DMS53 treated with DMSO at 0.1 percent for 48 hours (cell line): ENCODE measurements at regions not wholly inside any gene's neighbourhood (a gene's known extent, or its start where the extent isn't known, plus 50 kb on each side); places are given as distances from the start of the nearest gene placed in this dataset.

Experiments used
- DNase-seq: peaks from one replicate; lab custom pipeline; 2025; ENCODE audit not compliant: unreplicated experiment; lab: John Stamatoyannopoulos, UW

GRCh38 chr18:72368308-72368707 lies 175.8 kb downstream of the CBLN2 start:
- no peak for DNase-seq

GRCh38 chr18:72360634-72361033 lies 183.5 kb downstream of the CBLN2 start:
- DNase-seq = no peak

DNA sequence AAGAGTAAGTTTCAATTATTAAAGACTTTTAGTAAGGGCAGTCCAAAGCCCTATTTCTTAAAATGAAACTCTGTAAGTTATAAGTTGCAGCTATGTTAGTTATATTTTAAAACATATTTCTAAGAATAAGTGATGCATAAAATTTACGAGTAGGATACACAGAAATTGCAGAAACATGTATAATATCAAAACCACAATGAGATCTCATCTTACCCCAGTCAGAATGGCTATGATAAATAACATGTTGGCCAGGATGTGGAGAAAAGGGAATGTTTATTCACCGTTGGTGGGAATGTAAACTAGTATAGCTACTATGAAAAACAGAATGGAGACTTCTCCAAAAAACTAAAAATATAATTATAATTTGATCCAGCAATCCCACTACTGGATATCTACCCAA lies 201.2 kb downstream of the CBLN2 start:
- no peak for DNase-seq

DNA sequence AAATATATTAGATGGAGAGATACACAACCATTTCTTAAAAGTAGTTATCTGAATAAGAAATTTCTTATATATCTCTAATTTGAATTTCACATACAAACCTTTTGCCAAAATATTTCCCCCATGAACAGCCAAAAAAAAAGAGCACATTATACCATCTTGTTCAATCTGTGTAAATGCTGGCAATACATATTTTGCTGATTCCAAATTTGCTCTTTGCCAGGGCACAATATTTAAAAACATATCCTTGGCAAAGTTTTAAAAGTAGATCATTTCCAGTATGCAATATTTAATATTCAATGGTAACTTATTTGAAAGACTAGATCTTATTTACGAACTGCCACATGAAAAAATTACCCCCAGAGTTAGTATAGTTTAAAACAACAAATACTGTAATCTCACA lies 204.2 kb downstream of the CBLN2 start:
- DNase-seq = no peak

DNA sequence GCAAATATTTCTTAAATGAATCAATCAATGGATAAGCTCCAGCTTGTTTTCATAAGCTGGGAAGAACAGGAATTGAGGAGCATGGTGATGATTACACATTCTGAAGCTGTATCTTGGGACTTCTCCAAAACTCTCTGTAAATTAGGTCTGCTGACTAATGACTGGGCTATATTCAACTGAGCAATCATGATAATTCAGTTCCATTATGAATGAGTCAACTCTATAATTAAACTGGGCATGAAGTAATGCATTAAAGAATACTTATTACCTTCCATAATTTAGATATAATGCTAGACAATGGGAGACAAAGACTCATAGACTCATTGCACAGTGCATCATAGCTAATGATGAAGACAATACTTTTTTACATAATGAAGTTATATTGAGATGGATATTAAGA lies 207.4 kb downstream of the CBLN2 start:
- no peak for DNase-seq

DNA sequence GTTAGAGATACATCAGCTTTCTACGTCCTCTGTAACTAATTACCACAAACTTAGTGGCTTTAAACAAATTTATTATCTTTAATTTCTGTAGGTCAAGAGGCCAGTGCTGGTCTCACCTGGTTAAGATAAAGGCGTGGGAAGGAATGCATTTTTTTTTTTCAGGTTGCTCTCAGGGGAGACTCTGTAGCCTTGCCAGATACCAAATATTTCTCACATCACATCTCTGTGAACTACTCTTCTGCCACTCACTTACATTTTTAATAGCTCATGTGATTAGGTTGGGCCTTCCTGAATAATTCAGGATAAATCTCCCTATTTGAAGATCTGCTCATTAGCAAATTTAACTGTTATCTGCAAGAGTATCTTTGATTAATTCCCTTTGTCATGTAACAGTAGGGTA lies 214.6 kb downstream of the CBLN2 start:
- DNase-seq = no peak

DNA sequence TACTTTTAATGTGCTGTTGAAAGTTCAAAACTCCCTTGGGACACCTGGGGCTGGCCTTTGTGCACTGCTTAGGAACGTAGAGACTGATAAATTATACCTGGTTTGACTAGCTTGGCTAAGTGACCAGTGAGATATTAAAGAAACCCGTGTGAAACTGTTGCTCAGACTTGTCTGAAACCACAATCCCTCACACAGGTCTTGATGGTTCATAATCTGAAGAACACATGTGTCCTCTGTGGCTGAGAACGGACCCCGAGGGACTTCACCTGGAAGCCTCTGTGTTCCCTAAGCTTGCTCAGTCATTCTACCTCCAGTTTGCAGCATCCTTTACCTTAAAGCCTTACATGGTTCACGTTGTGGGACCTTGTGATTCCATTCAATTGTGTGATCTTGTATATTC lies 218.8 kb downstream of the CBLN2 start:
- no peak for DNase-seq

GRCh38 chr18:72324677-72325076 lies 219.5 kb downstream of the CBLN2 start:
- no peak for DNase-seq

GRCh38 chr18:72316497-72316896 lies 227.6 kb downstream of the CBLN2 start:
- no peak for DNase-seq

- no peak for DNase-seq
Observed at GRCh38 chr18:72283148-72283925, 260.8 kb downstream of the CBLN2 start.

- DNase-seq = no peak
Observed at GRCh38 chr18:72273025-72273424, 271.1 kb downstream of the CBLN2 start.

DNA sequence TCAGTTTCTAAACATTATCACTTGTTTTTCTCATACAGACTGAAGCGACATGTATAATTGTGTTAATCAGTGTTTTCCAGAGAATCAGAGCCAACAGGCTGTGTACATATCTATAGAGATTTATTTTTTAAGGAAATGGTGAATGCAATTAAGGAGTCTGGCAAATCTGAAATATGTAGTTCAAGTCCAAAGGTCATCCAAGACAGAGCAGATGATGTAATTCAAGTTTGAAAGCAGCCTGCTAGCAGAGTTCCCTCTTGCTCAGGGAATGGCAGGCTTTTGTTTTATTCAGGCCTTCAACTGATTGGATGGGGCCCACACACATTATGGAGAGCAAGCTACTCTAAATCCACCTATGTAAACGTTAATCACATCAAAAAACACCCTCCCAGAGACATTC lies 282.6 kb downstream of the CBLN2 start:
- DNase-seq = peak; percentile 27

DNA sequence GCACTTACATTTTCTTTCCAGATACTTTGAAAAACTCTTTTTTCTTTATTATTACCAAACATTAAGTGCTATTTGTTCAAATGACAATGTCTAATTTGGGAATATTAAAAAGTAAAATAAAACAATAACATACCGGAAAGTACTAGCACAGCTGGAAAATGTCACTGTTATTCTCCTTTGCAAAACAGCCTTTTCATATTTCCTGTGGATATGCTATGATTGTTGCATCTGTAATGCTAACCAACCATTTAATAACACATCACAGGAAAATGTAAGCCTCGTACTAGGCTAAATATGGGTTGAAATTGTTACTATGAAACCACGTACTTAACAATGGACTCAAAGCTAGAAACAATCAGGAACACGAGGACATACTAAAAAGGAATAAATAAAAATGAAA lies 298.1 kb downstream of the CBLN2 start:
- no peak for DNase-seq

DNA sequence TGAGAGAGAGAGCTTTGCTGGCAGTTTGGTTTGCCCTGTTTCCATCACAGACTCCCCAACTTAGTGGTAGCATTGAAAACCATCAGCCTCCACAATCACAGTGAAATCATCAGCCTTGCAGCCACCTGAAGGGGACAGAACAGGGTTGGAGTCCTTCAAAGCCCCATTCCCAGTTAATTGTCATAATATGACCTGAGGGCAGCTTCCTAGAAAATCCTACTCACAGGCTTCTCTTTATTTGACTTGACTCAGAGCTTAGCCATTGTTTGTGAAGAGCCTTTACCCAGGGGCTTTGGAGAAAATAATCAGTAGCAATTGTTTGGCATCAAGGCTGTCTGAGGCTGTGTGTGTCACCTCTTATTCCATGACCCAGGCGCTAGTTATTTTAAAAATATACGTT lies 308.7 kb downstream of the CBLN2 start:
- DNase-seq = peak; percentile 96

DNA sequence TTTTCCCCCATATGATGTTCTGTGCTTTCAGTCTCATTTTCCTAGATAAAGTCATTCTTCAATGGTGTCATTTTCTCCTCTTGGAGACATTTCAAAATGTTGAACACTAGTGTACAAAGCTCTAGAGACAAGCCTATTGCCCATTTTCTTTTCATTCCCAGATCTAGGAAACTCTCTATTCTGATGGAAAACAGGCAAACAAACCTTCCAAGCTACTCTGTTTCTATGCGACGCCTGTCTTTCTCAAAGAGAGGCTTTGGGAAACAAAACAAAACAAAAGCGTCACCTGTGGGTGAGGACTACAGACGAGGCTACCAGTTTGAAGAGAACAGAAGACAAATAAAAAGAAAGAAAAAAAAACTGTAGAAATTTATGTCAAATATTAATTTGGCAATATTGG lies 311.0 kb downstream of the CBLN2 start:
- DNase-seq = no peak

DNA sequence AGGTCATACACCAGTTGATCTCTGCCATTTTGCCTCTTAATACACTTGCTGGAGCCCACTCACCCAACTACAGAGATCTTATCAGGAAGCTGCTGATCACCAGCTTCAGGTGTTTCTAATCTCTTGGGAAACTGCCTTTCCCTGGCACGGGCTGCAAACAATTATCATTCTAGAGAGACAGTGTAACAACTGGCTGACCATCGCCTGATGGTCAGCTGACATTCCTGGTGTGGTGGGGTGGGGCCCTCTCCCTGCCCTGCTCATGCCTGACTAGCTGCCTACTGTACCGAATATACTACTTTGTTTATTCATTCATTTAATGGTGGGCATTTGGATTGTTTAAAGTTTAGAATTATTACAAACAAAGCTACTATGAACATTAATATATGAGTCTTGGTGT lies 311.5 kb downstream of the CBLN2 start:
- DNase-seq = no peak

DNA sequence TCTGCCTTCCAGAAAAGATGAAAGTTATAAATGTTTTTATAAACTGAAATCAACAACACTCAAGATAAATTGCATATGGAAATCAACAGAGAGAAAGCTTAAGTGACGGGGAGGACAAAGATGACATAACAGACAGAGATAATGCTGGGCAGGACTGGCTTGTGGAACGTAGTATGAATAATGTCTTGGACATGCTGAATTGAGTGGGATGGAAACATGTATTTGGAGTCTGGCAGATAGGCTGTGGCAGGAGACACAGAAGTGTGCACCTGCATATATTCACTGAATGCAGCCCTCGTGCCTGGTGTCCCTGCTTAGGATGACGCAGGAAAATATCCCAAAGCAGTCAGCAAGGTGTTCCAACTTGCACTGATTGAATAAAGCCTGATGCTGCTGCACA lies 318.2 kb downstream of the CBLN2 start:
- DNase-seq = no peak

DNA sequence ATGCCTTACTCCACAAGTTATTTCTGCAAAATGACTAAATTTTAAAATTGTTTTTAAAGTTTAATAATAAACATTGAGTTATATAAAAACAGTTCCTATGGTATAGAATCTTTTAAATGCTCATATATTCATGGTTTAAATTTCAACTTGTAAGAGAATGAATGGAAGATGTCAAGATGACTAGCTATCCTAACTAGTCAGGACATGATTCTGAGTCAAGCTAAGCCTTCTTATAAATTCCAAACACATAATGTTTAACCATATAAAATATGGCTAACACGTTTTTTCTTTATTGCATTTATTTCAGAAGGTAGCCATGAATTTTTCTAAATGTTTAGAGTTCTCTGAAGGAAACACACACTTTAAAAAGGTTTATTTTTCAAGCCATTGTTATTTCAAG lies 320.4 kb downstream of the CBLN2 start:
- DNase-seq = no peak

GRCh38 chr18:72208920-72209676 lies 335.0 kb downstream of the CBLN2 start:
- no peak for DNase-seq

DNA sequence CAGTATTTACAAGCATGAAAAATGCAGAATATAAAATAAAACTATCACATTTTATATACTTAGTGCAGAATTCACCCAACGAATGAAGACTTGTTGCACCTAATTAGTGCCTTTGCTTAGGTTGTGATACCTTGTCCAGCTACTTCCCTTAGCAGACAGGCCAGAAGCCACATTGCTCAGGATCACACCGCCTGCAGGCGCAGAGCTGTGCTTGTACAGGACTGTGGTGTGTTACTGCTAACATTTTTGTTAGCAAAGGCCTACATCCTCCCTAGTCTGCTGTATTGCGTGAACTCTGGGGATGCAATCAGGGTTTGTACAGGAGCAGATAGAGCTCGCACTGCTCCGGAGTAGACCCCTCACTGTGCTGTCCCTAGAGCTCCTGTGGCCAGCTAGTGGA lies 336.9 kb downstream of the CBLN2 start:
- no peak for DNase-seq

DNA sequence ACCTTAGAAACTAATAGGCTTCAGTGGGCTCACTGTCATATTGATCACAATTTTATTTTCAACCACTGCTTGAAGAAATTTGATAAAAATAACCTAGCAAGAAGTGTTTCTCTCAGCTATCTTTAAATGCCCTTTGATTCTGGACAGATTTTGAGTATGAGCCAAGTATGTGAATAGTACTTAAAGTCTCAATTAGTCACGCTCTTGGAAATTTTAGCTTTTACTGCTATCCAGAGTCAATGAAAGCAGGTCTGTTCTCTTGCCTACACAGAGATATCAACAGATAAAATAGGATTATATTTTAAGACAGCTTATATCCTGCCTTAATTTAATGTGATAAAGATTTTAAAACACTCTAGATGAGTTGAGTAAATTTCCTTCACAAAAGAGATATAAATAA lies 337.3 kb downstream of the CBLN2 start:
- DNase-seq = no peak

DNA sequence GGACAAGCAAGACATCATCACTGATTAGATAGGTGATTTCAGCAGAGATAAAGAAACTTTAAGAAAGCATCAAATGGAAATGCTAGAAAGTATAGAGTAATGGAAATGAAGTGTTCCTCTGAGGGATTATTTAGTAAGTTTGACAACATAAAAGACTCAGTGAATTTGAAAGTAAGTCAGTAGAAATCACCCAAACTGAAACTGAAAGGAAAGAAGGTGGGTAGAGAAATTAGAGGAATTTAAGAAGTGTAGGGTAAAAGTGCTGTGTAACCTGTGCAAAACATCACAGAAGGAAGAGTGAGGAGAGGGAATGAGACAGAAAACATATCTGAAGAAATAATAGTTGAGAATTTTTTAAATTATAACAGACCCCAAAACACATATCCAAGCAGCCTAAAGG lies 343.1 kb downstream of the CBLN2 start:
- no peak for DNase-seq

DNA sequence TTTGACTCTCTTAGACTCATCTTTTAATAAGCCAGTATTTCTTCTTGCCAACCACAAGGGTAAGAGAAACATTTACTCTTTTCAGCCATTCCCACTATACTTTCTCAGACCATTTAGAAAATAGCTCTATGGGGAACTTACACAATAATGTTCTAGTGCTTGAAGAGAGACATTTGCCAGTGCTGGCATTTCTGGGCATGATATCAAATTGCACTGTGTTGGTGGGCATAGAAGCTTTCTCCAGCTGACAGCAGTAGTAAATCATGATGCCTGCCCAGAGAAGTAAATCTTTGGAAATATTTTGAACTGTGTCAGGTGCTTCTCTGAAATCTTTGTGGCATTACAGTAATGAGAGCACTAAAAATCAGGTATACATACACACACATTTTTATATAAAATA lies 346.6 kb downstream of the CBLN2 start:
- DNase-seq = no peak
